Neutrophil (primary cell): ENCODE measurements at regions not wholly inside any gene's neighbourhood (a gene's known extent, or its start where the extent isn't known, plus 50 kb on each side); places are given as distances from the start of the nearest gene placed in this dataset.

Experiments used
- H3K27ac ChIP-seq: fragments of 200-600 bp; sonication (generic); 2 replicates; pipeline ENCODE4 v1.5.1; 2016; ENCODE audit warnings: mild to moderate bottlenecking, moderate library complexity
- H3K27me3 ChIP-seq: fragments of 200-600 bp; sonication (generic); 2 replicates; pipeline ENCODE4 v1.6.0; 2016; ENCODE audit warnings: mild to moderate bottlenecking
- H3K36me3 ChIP-seq: fragments of 200-600 bp; sonication (generic); 2 replicates; pipeline ENCODE4 v1.5.1; 2017
- H3K4me1 ChIP-seq, 2 experiments: fragments of 200-600 bp in 1 of 2; sonication (generic) in 1 of 2; 1 replicate in 1 of 2; 2 replicates in 1 of 2; pipeline versions ENCODE4 v1.5.1 to v1.6.1; 2013 to 2016; ENCODE audit warnings: low read depth in 1 of 2, low read length in 1 of 2, mild to moderate bottlenecking in 1 of 2, moderate library complexity in 1 of 2; ENCODE audit not compliant: control insufficient read depth in 1 of 2, insufficient read depth in 1 of 2
- H3K4me3 ChIP-seq, 2 experiments: fragments of 200-600 bp in 1 of 2; sonication (generic) in 1 of 2; 1 replicate in 1 of 2; 2 replicates in 1 of 2; pipeline ENCODE4 v1.5.1; 2013 to 2016; ENCODE audit warnings: low read depth in 1 of 2, low read length in 1 of 2, mild to moderate bottlenecking in 1 of 2, moderate library complexity in 1 of 2
- H3K9me3 ChIP-seq: fragments of 200-600 bp; sonication (generic); 2 replicates; pipeline ENCODE4 v1.5.1; 2016
- TF ChIP-seq, protein P1 (sequence below): fragments of 200-600 bp; sonication (generic); IDR thresholded peaks from 2 replicates; pipeline ENCODE4 v1.5.1; 2016; ENCODE audit warnings: antibody characterized with exemption

DNA sequence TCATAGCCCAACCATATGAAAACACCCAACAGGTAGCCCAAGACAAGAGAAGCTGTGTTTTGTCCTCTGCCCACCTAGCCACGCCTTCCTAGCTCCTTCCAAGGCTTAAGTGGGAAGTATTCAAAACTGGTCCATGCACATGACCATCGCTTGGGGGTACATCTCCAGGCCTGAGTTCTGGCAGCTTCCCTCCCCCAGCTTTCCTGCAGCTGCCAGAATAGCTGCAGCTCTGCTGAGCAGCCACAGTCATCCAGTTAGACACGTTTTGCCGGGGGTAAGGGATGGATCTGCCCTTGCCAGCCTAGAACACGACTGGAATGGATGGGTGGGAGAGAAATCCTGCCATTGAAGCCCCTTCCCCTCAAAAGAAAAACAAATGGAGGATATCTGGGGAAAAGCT, 166.8 kb downstream of the NRP2 start:
- no peak overlapping the region for H3K4me3 ChIP-seq
- H3K4me1 ChIP-seq, result no peaks in the 10 kb centered on the region
- no peaks in the 10 kb centered on the region for H3K36me3 ChIP-seq
- H3K27me3 ChIP-seq, result no peaks in the 10 kb centered on the region
- no peaks in the 10 kb centered on the region for H3K9me3 ChIP-seq
- TF ChIP-seq, protein P1, sequence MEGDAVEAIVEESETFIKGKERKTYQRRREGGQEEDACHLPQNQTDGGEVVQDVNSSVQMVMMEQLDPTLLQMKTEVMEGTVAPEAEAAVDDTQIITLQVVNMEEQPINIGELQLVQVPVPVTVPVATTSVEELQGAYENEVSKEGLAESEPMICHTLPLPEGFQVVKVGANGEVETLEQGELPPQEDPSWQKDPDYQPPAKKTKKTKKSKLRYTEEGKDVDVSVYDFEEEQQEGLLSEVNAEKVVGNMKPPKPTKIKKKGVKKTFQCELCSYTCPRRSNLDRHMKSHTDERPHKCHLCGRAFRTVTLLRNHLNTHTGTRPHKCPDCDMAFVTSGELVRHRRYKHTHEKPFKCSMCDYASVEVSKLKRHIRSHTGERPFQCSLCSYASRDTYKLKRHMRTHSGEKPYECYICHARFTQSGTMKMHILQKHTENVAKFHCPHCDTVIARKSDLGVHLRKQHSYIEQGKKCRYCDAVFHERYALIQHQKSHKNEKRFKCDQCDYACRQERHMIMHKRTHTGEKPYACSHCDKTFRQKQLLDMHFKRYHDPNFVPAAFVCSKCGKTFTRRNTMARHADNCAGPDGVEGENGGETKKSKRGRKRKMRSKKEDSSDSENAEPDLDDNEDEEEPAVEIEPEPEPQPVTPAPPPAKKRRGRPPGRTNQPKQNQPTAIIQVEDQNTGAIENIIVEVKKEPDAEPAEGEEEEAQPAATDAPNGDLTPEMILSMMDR, result no peak
- H3K27ac ChIP-seq, result no peak overlapping the region

DNA sequence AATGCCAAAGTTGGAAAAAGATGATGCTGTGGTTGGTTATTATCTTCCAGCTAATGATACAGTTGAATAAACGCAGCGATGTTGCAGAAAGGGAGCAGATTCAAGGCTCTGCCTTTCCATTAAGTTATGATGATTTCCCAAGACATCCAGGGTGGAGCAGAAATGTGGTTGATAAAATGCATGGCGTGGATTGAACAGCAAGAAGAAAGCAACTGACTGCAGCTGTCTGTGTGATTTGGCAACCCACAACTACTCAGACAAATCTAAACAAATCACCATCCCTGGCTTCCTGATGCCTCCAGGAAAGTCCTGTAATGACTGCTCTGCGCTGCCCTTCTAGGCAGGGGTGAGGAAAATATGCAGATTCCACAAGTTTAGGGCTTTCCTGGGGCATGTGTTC, 166.3 kb downstream of the NRP2 start:
- Histone ChIP-seq H3K27me3 (no peaks in the 10 kb centered on the region), H3K9me3 (no peaks in the 10 kb centered on the region), H3K4me1 (no peaks in the 10 kb centered on the region), H3K27ac (no peak overlapping the region), H3K4me3 (no peak overlapping the region), H3K36me3 (no peaks in the 10 kb centered on the region)
- TF ChIP-seq, protein P1, result no peak
